Left lung (tissue), 4 donors: ENCODE measurements at regions not wholly inside any gene's neighbourhood (a gene's known extent, or its start where the extent isn't known, plus 50 kb on each side); places are given as distances from the start of the nearest gene placed in this dataset.
A peak's percentile ranks its signal among the peaks of the same experiment; 100 is the strongest.

Experiments used
- ATAC-seq: fragments of 200-7000 bp; cut with Tn5 transposase; one replicate; pipeline ENCODE4 v1.9.1; 2020; ENCODE audit warnings: moderate library complexity
- DNase-seq, 4 donors: peaks; one replicate each; pipeline ENCODE4 v3.0.0-alpha.2; 2013 to 2020
- H3K27ac ChIP-seq, 2 donors: fragments of 200-600 bp; sonication (generic) in 1 of 2; one replicate each; pipeline versions ENCODE4 v1.5.0 to v1.8.0; 2020 to 2021
- H3K27me3 ChIP-seq, 2 donors: fragments of 200-600 bp; sonication (generic) in 1 of 2; one replicate each; pipeline versions ENCODE4 v1.5.0 to v1.8.0; 2020 to 2021
- H3K36me3 ChIP-seq, 2 donors: fragments of 200-600 bp; sonication (generic) in 1 of 2; one replicate each; pipeline versions ENCODE4 v1.5.0 to v1.8.0; 2020 to 2021
- H3K4me1 ChIP-seq, 2 donors: fragments of 200-600 bp; one replicate each; pipeline ENCODE4 v1.8.0; 2021
- H3K4me3 ChIP-seq, 2 donors: fragments of 200-600 bp; sonication (generic) in 1 of 2; one replicate each; pipeline versions ENCODE4 v1.5.0 to v1.8.0; 2020 to 2021; ENCODE audit warnings: mild to moderate bottlenecking in 1 of 2
- H3K9me3 ChIP-seq, 2 donors: fragments of 200-600 bp; sonication (generic) in 1 of 2; one replicate each; pipeline versions ENCODE4 v1.5.0 to v1.8.0; 2020 to 2021
- CTCF ChIP-seq, 2 donors: fragments of 200-600 bp; sonication (generic) in 1 of 2; IDR thresholded peaks; one replicate each; pipeline versions ENCODE4 v1.5.0 to v1.8.0; 2021; ENCODE audit warnings: antibody characterized with exemption in 2 of 2
- intact Hi-C, 2 donors: fragments of 100-400 bp; cut with DNase I; formaldehyde crosslinking; loops; one replicate each; pipeline versions ENCODE4 v1.11.2 to v1.14.2; 2022
- donor health status: DM: no; HTN: yes; CAD: no.
- donor health status: DM: no; HTN: no; CAD: no.

GRCh38 chr15:39180483-39180933, 400.4 kb upstream of the THBS1 start:
- ATAC-seq = no peak
- peak in 2 of 4 donors; percentile 81 to 83 for DNase-seq
- intact Hi-C loops = no loop called here
- Histone ChIP-seq H3K36me3 (no peaks in the 10 kb centered on the region), H3K4me1 (peaks cover 0 to 7% of the 10 kb centered on the region in 2 donors), H3K27ac (no peak overlapping the region), H3K9me3 (no peaks in the 10 kb centered on the region), H3K4me3 (no peak overlapping the region), H3K27me3 (no peaks in the 10 kb centered on the region)
- no peak for TF ChIP-seq CTCF (IDR thresholded peaks at IDR 0.05)

- H3K27ac ChIP-seq = no peak overlapping the region
- intact Hi-C loops = no loop called here
- H3K36me3 ChIP-seq = no peaks in the 10 kb centered on the region
- peaks cover 0 to 7% of the 10 kb centered on the region in 2 donors for H3K4me1 ChIP-seq
- H3K27me3 ChIP-seq = no peaks in the 10 kb centered on the region
- no peak for TF ChIP-seq CTCF (IDR thresholded peaks at IDR 0.05)
- no peaks in the 10 kb centered on the region for H3K9me3 ChIP-seq
- ATAC-seq (no peak), DNase-seq (peak in 2 of 4 donors; percentile 40 to 58)
- no peak overlapping the region for H3K4me3 ChIP-seq
These were observed 399.7 kb upstream of the THBS1 start for GRCh38 chr15:39181056-39181747.

- intact Hi-C loops = no loop called here
- Histone ChIP-seq H3K4me1 (peaks cover 0 to 7% of the 10 kb centered on the region in 2 donors), H3K27me3 (no peaks in the 10 kb centered on the region), H3K9me3 (no peaks in the 10 kb centered on the region), H3K4me3 (no peak overlapping the region), H3K36me3 (no peaks in the 10 kb centered on the region), H3K27ac (no peak overlapping the region)
- ATAC-seq (no peak), DNase-seq (no peak)
- TF ChIP-seq CTCF (IDR thresholded peaks at IDR 0.05) = no peak
These were observed 398.9 kb upstream of the THBS1 start for GRCh38 chr15:39181940-39182339.

GRCh38 chr15:39183164-39183881, 397.6 kb upstream of the THBS1 start:
- H3K27ac ChIP-seq = no peak overlapping the region
- no peak for TF ChIP-seq CTCF (IDR thresholded peaks at IDR 0.05)
- H3K9me3 ChIP-seq = no peaks in the 10 kb centered on the region
- intact Hi-C loops = no loop called here
- no peaks in the 10 kb centered on the region for H3K27me3 ChIP-seq
- DNase-seq (no peak), ATAC-seq (no peak)
- H3K4me1 ChIP-seq = peaks cover 0 to 7% of the 10 kb centered on the region in 2 donors
- H3K36me3 ChIP-seq = no peaks in the 10 kb centered on the region
- H3K4me3 ChIP-seq = no peak overlapping the region

GRCh38 chr15:39184701-39185390, 396.0 kb upstream of the THBS1 start:
- Histone ChIP-seq H3K4me3 (no peak overlapping the region), H3K36me3 (no peaks in the 10 kb centered on the region), H3K27me3 (no peaks in the 10 kb centered on the region), H3K27ac (no peak overlapping the region), H3K4me1 (peaks cover 0 to 7% of the 10 kb centered on the region in 2 donors), H3K9me3 (no peaks in the 10 kb centered on the region)
- intact Hi-C loops = no loop called here
- TF ChIP-seq CTCF (IDR thresholded peaks at IDR 0.05) = no peak
- no peak for ATAC-seq
- DNase-seq = no peak
